T-cell (primary cell): ENCODE measurements at regions not wholly inside any gene's neighbourhood (a gene's known extent, or its start where the extent isn't known, plus 50 kb on each side); places are given as distances from the start of the nearest gene placed in this dataset.

Source experiments
- ATAC-seq, 4 experiments: fragments of 200-7000 bp in 3 of 4; fragments of 150-1000 bp in 1 of 4; cut with Tn5 transposase; replicated peaks in 1 of 4; 1 replicate in 3 of 4; 2 replicates in 1 of 4; pipeline ENCODE4 v1.10.0; 2021; ENCODE audit warnings: moderate library complexity in 3 of 4, mild to moderate bottlenecking in 2 of 4, moderate number of reproducible peaks in 1 of 4
- CTCF ChIA-PET, 2 donors: fragments of 300-600 bp; sonication (Branson Sonifier 250); formaldehyde crosslinking; loops; one replicate each; lab custom pipeline; 2022; ENCODE audit warnings: antibody characterized with exemption in 2 of 2; lab: Charles Lee
- POLR2A ChIA-PET, 2 donors: fragments of 300-600 bp; sonication (Branson Sonifier 250); formaldehyde crosslinking; loops; one replicate each; lab custom pipeline; 2022; ENCODE audit warnings: antibody characterized with exemption in 2 of 2; lab: Charles Lee
- DNase-seq, 35 experiments: peaks; one replicate each; pipeline versions ENCODE4 v3.0.0 to v3.0.0-alpha.2; 2013 to 2023
- H3K27ac ChIP-seq: one replicate; pipeline ENCODE4 v1.5.1; 2013; ENCODE audit warnings: low read length
- H3K27me3 ChIP-seq, 2 experiments: replicated peaks in 1 of 2; 1 replicate in 1 of 2; 2 replicates in 1 of 2; pipeline versions ENCODE4 v1.6.1 to v1.7.0; 2013; ENCODE audit warnings: low read length in 1 of 2, mixed read lengths in 1 of 2; ENCODE audit not compliant: control insufficient read depth in 2 of 2, insufficient read depth in 2 of 2; ENCODE audit errors: extremely low read depth in 1 of 2
- H3K36me3 ChIP-seq, 2 donors: 1 replicate in 1 of 2; 2 replicates in 1 of 2; pipeline versions ENCODE4 v1.6.1 to v1.7.0; 2013; ENCODE audit warnings: low read length in 1 of 2; ENCODE audit not compliant: control insufficient read depth in 2 of 2, insufficient read depth in 1 of 2; ENCODE audit errors: extremely low read depth in 1 of 2
- H3K4me1 ChIP-seq, 2 experiments: 1 replicate in 1 of 2; 2 replicates in 1 of 2; pipeline versions ENCODE4 v1.6.1 to v1.7.0; 2013; ENCODE audit warnings: low read length in 2 of 2, mixed read lengths in 1 of 2; ENCODE audit not compliant: insufficient read depth in 2 of 2, control insufficient read depth in 1 of 2; ENCODE audit errors: extremely low read depth in 1 of 2
- H3K4me3 ChIP-seq, 2 donors: 1 replicate in 1 of 2; 2 replicates in 1 of 2; pipeline versions ENCODE4 v1.5.1 to v1.7.0; 2013; ENCODE audit warnings: mild to moderate bottlenecking in 2 of 2, low read length in 1 of 2, moderate library complexity in 1 of 2; ENCODE audit not compliant: control insufficient read depth in 1 of 2; ENCODE audit errors: extremely low read depth in 1 of 2
- H3K9me3 ChIP-seq: 2 replicates; pipeline ENCODE4 v1.7.0; 2013
- H3K27ac Mint-ChIP-seq, 2 donors: one replicate each; pipeline ENCODE4 v1.8.0; 2020 to 2021; ENCODE audit warnings: mild to moderate bottlenecking in 2 of 2, mixed read lengths in 2 of 2
- H3K27me3 Mint-ChIP-seq, 2 donors: one replicate each; pipeline ENCODE4 v1.8.0; 2021 to 2022; ENCODE audit warnings: mixed read lengths in 2 of 2
- H3K36me3 Mint-ChIP-seq: one replicate; pipeline ENCODE4 v1.8.0; 2021; ENCODE audit warnings: mixed read lengths
- H3K4me1 Mint-ChIP-seq, 3 donors: one replicate each; pipeline ENCODE4 v1.8.0; 2020 to 2022; ENCODE audit warnings: mixed read lengths in 3 of 3, mild to moderate bottlenecking in 1 of 3
- H3K4me3 Mint-ChIP-seq, 3 donors: one replicate each; pipeline ENCODE4 v1.8.0; 2020 to 2022; ENCODE audit warnings: mild to moderate bottlenecking in 3 of 3, mixed read lengths in 3 of 3, moderate library complexity in 3 of 3
- H3K9me3 Mint-ChIP-seq, 3 donors: one replicate each; pipeline ENCODE4 v1.8.0; 2020 to 2022; ENCODE audit warnings: mixed read lengths in 3 of 3
- WGBS: methylation state at CpG from one replicate; pipeline ENCODE4 v1.1.5; 2013; ENCODE audit warnings: missing lambda C conversion rate; ENCODE audit not compliant: insufficient coverage; 5-methylcytosine and 5-hydroxymethylcytosine counted together

- Histone ChIP-seq H3K4me1 (no peaks in the 10 kb centered on the region), H3K27ac (no peak overlapping the region), H3K36me3 (no peaks in the 10 kb centered on the region), H3K4me3 (no peak overlapping the region), H3K27me3 (no peaks in the 10 kb centered on the region), H3K9me3 (no peaks in the 10 kb centered on the region)
- Mint-ChIP-seq H3K27me3 (no peaks in the 10 kb centered on the region), H3K4me1 (no peaks in the 10 kb centered on the region), H3K27ac (no peak overlapping the region), H3K4me3 (no peak overlapping the region), H3K36me3 (no peaks in the 10 kb centered on the region), H3K9me3 (peaks cover 3 to 18% (median 4%) of the 10 kb centered on the region in 3 donors)
- 86% methylated on average over 1 of the region's 1 CpG for WGBS
- DNase-seq: no peak
- no peak for ATAC-seq
- CTCF ChIA-PET: no interaction called here
- POLR2A ChIA-PET: no interaction called here
Observed at GRCh38 chr3:24968036-24968435, 460.0 kb upstream of the RARB start.

- no peaks in the 10 kb centered on the region for H3K9me3 ChIP-seq
- no peaks in the 10 kb centered on the region for H3K36me3 ChIP-seq
- no peak overlapping the region for H3K4me3 ChIP-seq
- H3K27me3 ChIP-seq: no peaks in the 10 kb centered on the region
- CTCF ChIA-PET: no interaction called here
- DNase-seq: no peak
- POLR2A ChIA-PET: no interaction called here
- no peaks in the 10 kb centered on the region for H3K36me3 Mint-ChIP-seq
- H3K4me1 Mint-ChIP-seq: no peaks in the 10 kb centered on the region
- no peaks in the 10 kb centered on the region for H3K4me1 ChIP-seq
- no peak overlapping the region for H3K27ac Mint-ChIP-seq
- ATAC-seq: no peak
- H3K4me3 Mint-ChIP-seq: no peak overlapping the region
- no CpG with 5 or more reads among the region's 1 CpG for WGBS
- H3K27me3 Mint-ChIP-seq: no peaks in the 10 kb centered on the region
- no peak overlapping the region for H3K27ac ChIP-seq
- peaks cover 4 to 18% (median 11%) of the 10 kb centered on the region in 3 donors for H3K9me3 Mint-ChIP-seq
Observed at GRCh38 chr3:24972491-24972890, 455.6 kb upstream of the RARB start.

GRCh38 chr3:24981309-24981708 is 446.8 kb upstream of the RARB start:
- Mint-ChIP-seq H3K36me3 (no peaks in the 10 kb centered on the region), H3K27me3 (no peaks in the 10 kb centered on the region), H3K27ac (no peak overlapping the region), H3K4me3 (no peak overlapping the region), H3K9me3 (peaks cover 10 to 23% (median 20%) of the 10 kb centered on the region in 3 donors), H3K4me1 (no peaks in the 10 kb centered on the region)
- H3K4me3 ChIP-seq: no peak overlapping the region
- H3K27ac ChIP-seq: no peak overlapping the region
- no peaks in the 10 kb centered on the region for H3K9me3 ChIP-seq
- no peaks in the 10 kb centered on the region for H3K4me1 ChIP-seq
- no peak for DNase-seq
- POLR2A ChIA-PET: no interaction called here
- 100% methylated on average over 1 of the region's 5 CpGs for WGBS
- H3K36me3 ChIP-seq: no peaks in the 10 kb centered on the region
- ATAC-seq: no peak
- CTCF ChIA-PET: no interaction called here
- H3K27me3 ChIP-seq: peaks cover 0 to 4% of the 10 kb centered on the region in 2 experiments

GRCh38 chr3:24981924-24982323 is 446.1 kb upstream of the RARB start:
- no peaks in the 10 kb centered on the region for H3K27me3 Mint-ChIP-seq
- ChIA-PET CTCF (no interaction called here), POLR2A (no interaction called here)
- H3K4me1 Mint-ChIP-seq: no peaks in the 10 kb centered on the region
- H3K4me3 Mint-ChIP-seq: no peak overlapping the region
- no peak overlapping the region for H3K27ac Mint-ChIP-seq
- H3K27me3 ChIP-seq: peaks cover 0 to 4% of the 10 kb centered on the region in 2 experiments
- DNase-seq: no peak
- no peaks in the 10 kb centered on the region for H3K4me1 ChIP-seq
- no peaks in the 10 kb centered on the region for H3K9me3 ChIP-seq
- no peak overlapping the region for H3K27ac ChIP-seq
- H3K36me3 ChIP-seq: no peaks in the 10 kb centered on the region
- H3K36me3 Mint-ChIP-seq: no peaks in the 10 kb centered on the region
- ATAC-seq: no peak
- H3K9me3 Mint-ChIP-seq: peaks cover 10 to 23% (median 20%) of the 10 kb centered on the region in 3 donors
- no peak overlapping the region for H3K4me3 ChIP-seq

GRCh38 chr3:24985668-24986067 is 442.4 kb upstream of the RARB start:
- no peaks in the 10 kb centered on the region for H3K36me3 Mint-ChIP-seq
- H3K9me3 Mint-ChIP-seq: no peaks in the 10 kb centered on the region
- Histone ChIP-seq H3K27me3 (peaks cover 0 to 4% of the 10 kb centered on the region in 2 experiments), H3K27ac (no peak overlapping the region), H3K9me3 (no peaks in the 10 kb centered on the region), H3K4me1 (no peaks in the 10 kb centered on the region), H3K4me3 (no peak overlapping the region), H3K36me3 (no peaks in the 10 kb centered on the region)
- no peak for ATAC-seq
- no peaks in the 10 kb centered on the region for H3K27me3 Mint-ChIP-seq
- H3K4me3 Mint-ChIP-seq: no peak overlapping the region
- CTCF ChIA-PET: no interaction called here
- no peak overlapping the region for H3K27ac Mint-ChIP-seq
- POLR2A ChIA-PET: no interaction called here
- no peaks in the 10 kb centered on the region for H3K4me1 Mint-ChIP-seq
- DNase-seq: no peak
- WGBS: 71% methylated on average over 2 of the region's 9 CpGs

- Mint-ChIP-seq H3K4me1 (no peaks in the 10 kb centered on the region), H3K4me3 (no peak overlapping the region), H3K9me3 (peaks cover 0 to 2% (median 0%) of the 10 kb centered on the region in 3 donors), H3K27me3 (no peaks in the 10 kb centered on the region), H3K27ac (no peak overlapping the region), H3K36me3 (no peaks in the 10 kb centered on the region)
- Histone ChIP-seq H3K4me3 (no peak overlapping the region), H3K27ac (no peak overlapping the region), H3K36me3 (no peaks in the 10 kb centered on the region), H3K27me3 (peaks cover 0 to 4% of the 10 kb centered on the region in 2 experiments), H3K9me3 (no peaks in the 10 kb centered on the region), H3K4me1 (no peaks in the 10 kb centered on the region)
- no peak for DNase-seq
- ChIA-PET CTCF (no interaction called here), POLR2A (no interaction called here)
- no CpG with 5 or more reads among the region's 7 CpGs for WGBS
- no peak for ATAC-seq
Observed at GRCh38 chr3:24986612-24987011, 441.5 kb upstream of the RARB start.

GRCh38 chr3:24999357-24999756 is 428.7 kb upstream of the RARB start:
- Mint-ChIP-seq H3K36me3 (no peaks in the 10 kb centered on the region), H3K4me1 (no peaks in the 10 kb centered on the region), H3K27me3 (no peaks in the 10 kb centered on the region), H3K27ac (no peak overlapping the region), H3K9me3 (peaks cover 0 to 6% (median 6%) of the 10 kb centered on the region in 3 donors), H3K4me3 (no peak overlapping the region)
- ChIA-PET CTCF (no interaction called here), POLR2A (no interaction called here)
- no peaks in the 10 kb centered on the region for H3K36me3 ChIP-seq
- ATAC-seq (no peak), DNase-seq (no peak)
- H3K4me1 ChIP-seq: no peaks in the 10 kb centered on the region
- no peaks in the 10 kb centered on the region for H3K9me3 ChIP-seq
- no peak overlapping the region for H3K4me3 ChIP-seq
- WGBS: no CpG with 5 or more reads among the region's 2 CpGs
- no peak overlapping the region for H3K27ac ChIP-seq
- no peaks in the 10 kb centered on the region for H3K27me3 ChIP-seq
